Ishikawa (cell line): ENCODE measurements at regions not wholly inside any gene's neighbourhood (a gene's known extent, or its start where the extent isn't known, plus 50 kb on each side); places are given as distances from the start of the nearest gene placed in this dataset.

Source experiments
- CEBPB ChIP-seq: IDR thresholded peaks from 2 replicates; pipeline ENCODE4 v1.6.1; 2012
- CREB1 ChIP-seq: IDR thresholded peaks from 2 replicates; pipeline ENCODE4 v1.6.1; 2012; ENCODE audit warnings: low read depth
- EGR1 ChIP-seq: IDR thresholded peaks from 2 replicates; pipeline ENCODE4 v1.6.1; 2012
- EP300 ChIP-seq: IDR thresholded peaks from 2 replicates; pipeline ENCODE4 v1.6.1; 2012; ENCODE audit warnings: borderline replicate concordance
- FOXM1 ChIP-seq: IDR thresholded peaks from 2 replicates; pipeline ENCODE4 v1.6.1; 2012; ENCODE audit warnings: low read depth, borderline replicate concordance
- MAX ChIP-seq: IDR thresholded peaks from 2 replicates; pipeline ENCODE4 v1.6.1; 2012
- NFIC ChIP-seq: IDR thresholded peaks from 2 replicates; pipeline ENCODE4 v1.6.1; 2012
- RAD21 ChIP-seq: IDR thresholded peaks from 2 replicates; pipeline ENCODE4 v1.6.1; 2012; ENCODE audit warnings: low read depth
- REST ChIP-seq: IDR thresholded peaks from 2 replicates; pipeline ENCODE4 v1.6.1; 2012; ENCODE audit warnings: low read depth, mild to moderate bottlenecking
- TAF1 ChIP-seq: IDR thresholded peaks from 2 replicates; pipeline ENCODE4 v1.6.1; 2012; ENCODE audit warnings: low read depth, mild to moderate bottlenecking
- TCF12 ChIP-seq: IDR thresholded peaks from 2 replicates; pipeline ENCODE4 v1.6.1; 2012; ENCODE audit warnings: low read depth
- TEAD4 ChIP-seq: IDR thresholded peaks from 2 replicates; pipeline ENCODE4 v1.6.1; 2012
- USF1 ChIP-seq: IDR thresholded peaks from 2 replicates; pipeline ENCODE4 v1.6.1; 2012
- YY1 ChIP-seq: IDR thresholded peaks from 2 replicates; pipeline ENCODE4 v1.6.1; 2012; ENCODE audit warnings: low read depth
- ZBTB7A ChIP-seq: IDR thresholded peaks from 2 replicates; pipeline ENCODE4 v1.6.1; 2012; ENCODE audit warnings: low read depth

DNA sequence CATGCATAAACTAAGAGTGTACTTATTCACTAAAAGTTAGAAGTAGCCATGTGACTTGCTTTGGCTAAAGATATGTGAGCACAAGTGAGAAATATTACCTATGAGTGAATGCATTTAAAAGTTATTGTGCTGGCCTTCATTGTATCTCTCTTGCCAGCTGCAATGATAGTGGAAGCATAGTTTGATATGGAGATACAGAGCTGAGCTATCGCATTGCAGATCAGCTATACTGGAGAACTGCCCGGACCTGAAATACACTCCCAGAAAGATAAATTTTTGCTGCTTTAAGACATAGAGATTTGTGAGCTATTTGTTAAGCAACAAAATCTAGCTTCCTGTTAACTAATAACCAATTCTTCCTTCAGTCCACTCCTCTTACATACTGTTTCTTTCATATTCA, 571.1 kb downstream of the CPS1 start:
- TF ChIP-seq FOXM1 (no peak), MAX (no peak), USF1 (no peak), EP300 (no peak), RAD21 (no peak), NFIC (no peak), YY1 (no peak), CEBPB (no peak), CREB1 (no peak), TEAD4 (no peak), TCF12 (no peak), TAF1 (no peak), REST (no peak), EGR1 (no peak), ZBTB7A (no peak)

DNA sequence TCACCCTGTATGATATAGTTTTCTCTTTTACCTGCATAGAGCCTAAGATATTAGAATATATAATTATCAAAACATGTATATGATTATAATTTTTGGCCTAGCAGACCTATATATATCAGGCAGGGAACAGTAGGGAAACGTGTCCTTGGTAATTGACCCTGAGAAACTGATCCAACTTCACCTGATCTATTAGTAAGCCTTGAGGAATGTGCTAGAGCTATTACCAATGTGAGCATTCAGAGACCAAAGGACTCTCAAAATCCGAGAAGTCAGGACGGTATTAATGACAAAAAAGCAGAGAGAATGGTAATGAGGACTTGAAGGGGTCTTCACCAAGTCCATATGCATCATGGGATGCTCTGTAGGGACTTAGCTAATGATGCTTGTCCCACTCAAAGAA, 571.9 kb downstream of the CPS1 start:
- TF ChIP-seq EGR1 (no peak), CEBPB (no peak), TAF1 (no peak), CREB1 (no peak), TCF12 (no peak)

- TF ChIP-seq USF1: no peak
- no peak for TF ChIP-seq CEBPB
Measured at GRCh38 chr2:211129798-211130197, 573.4 kb downstream of the CPS1 start.

GRCh38 chr2:211132046-211132445, 575.6 kb downstream of the CPS1 start:
- no peak for TF ChIP-seq USF1
- TF ChIP-seq RAD21: no peak
- TF ChIP-seq CEBPB: no peak
- no peak for TF ChIP-seq TEAD4
- TF ChIP-seq EGR1: no peak
- TF ChIP-seq REST: no peak
- no peak for TF ChIP-seq TAF1
- no peak for TF ChIP-seq NFIC
- no peak for TF ChIP-seq YY1
- no peak for TF ChIP-seq CREB1
- no peak for TF ChIP-seq EP300
- no peak for TF ChIP-seq MAX
- no peak for TF ChIP-seq ZBTB7A
- no peak for TF ChIP-seq TCF12
- no peak for TF ChIP-seq FOXM1

- no peak for TF ChIP-seq RAD21
- TF ChIP-seq TAF1: no peak
Measured at GRCh38 chr2:211132573-211132972, 576.2 kb downstream of the CPS1 start.

DNA sequence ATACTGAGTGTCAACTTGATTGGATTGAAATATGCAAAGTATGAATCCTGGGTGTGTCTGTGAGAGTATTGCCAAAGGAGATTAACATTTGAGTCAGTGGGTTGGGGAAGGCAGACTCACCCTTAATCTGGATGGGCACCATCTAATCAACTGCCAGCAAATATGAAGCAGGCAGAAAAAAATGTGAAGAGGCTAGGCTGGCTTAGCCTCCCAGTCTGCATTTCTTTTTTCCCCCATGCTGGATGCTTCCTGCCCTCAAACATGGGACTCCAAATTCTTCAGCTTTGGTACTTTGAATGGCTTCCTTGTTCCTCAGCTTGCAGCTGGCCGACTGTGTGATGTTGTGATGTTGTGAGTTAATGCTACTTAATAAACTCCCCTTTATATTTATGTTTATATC, 577.4 kb downstream of the CPS1 start:
- TF ChIP-seq MAX (no peak), CEBPB (no peak), CREB1 (no peak), EP300 (no peak), TCF12 (no peak), FOXM1 (no peak), TEAD4 (no peak), NFIC (no peak), YY1 (no peak), TAF1 (no peak), USF1 (no peak), ZBTB7A (no peak), RAD21 (no peak), REST (no peak), EGR1 (no peak)
